ENCODE measurements at regions not wholly inside any gene's neighbourhood (a gene's known extent, or its start where the extent isn't known, plus 50 kb on each side); places are given as distances from the start of the nearest gene placed in this dataset.

- DNase-seq: no peak
These were observed 133.7 kb upstream of the SLC24A3 start for GRCh38 chr20:19078448-19079373.

GRCh38 chr20:19079536-19080299 lies 132.7 kb upstream of the SLC24A3 start:
- no peak for DNase-seq

GRCh38 chr20:19081937-19082336 lies 130.5 kb upstream of the SLC24A3 start:
- DNase-seq: no peak

- DNase-seq: no peak
These were observed 129.3 kb upstream of the SLC24A3 start for GRCh38 chr20:19083136-19083621.

- DNase-seq: no peak
These were observed 122.1 kb upstream of the SLC24A3 start for GRCh38 chr20:19090332-19090731.

GRCh38 chr20:19094959-19095541 lies 117.4 kb upstream of the SLC24A3 start:
- no peak for DNase-seq

GRCh38 chr20:19095762-19096161 lies 116.7 kb upstream of the SLC24A3 start:
- DNase-seq: no peak

- DNase-seq: no peak
These were observed 115.6 kb upstream of the SLC24A3 start for GRCh38 chr20:19096843-19097242.

- DNase-seq: no peak
These were observed 114.3 kb upstream of the SLC24A3 start for GRCh38 chr20:19098117-19098516.

- DNase-seq: no peak
These were observed 113.5 kb upstream of the SLC24A3 start for GRCh38 chr20:19098806-19099578.

- no peak for DNase-seq
These were observed 112.6 kb upstream of the SLC24A3 start for GRCh38 chr20:19099596-19100545.

- DNase-seq: no peak
These were observed 111.5 kb upstream of the SLC24A3 start for GRCh38 chr20:19100975-19101374.

- DNase-seq: no peak
These were observed 108.3 kb upstream of the SLC24A3 start for GRCh38 chr20:19104186-19104585.

GRCh38 chr20:19108155-19108554 lies 104.3 kb upstream of the SLC24A3 start:
- no peak for DNase-seq

GRCh38 chr20:19110285-19110684 lies 102.2 kb upstream of the SLC24A3 start:
- no peak for DNase-seq

GRCh38 chr20:19110881-19111460 lies 101.5 kb upstream of the SLC24A3 start:
- no peak for DNase-seq

- no peak for DNase-seq
These were observed 99.6 kb upstream of the SLC24A3 start for GRCh38 chr20:19112828-19113227.

- DNase-seq: no peak
These were observed 99.0 kb upstream of the SLC24A3 start for GRCh38 chr20:19113343-19113930.

GRCh38 chr20:19114410-19114809 lies 98.0 kb upstream of the SLC24A3 start:
- DNase-seq: no peak

- no peak for DNase-seq
These were observed 96.9 kb upstream of the SLC24A3 start for GRCh38 chr20:19115581-19115980.

- no peak for DNase-seq
These were observed 92.4 kb upstream of the SLC24A3 start for GRCh38 chr20:19120011-19120410.
